ENCODE measurements at regions not wholly inside any gene's neighbourhood (a gene's known extent, or its start where the extent isn't known, plus 50 kb on each side); places are given as distances from the start of the nearest gene placed in this dataset.
"Not testable (repeated sequence)": the region's sequence is repeated elsewhere in the genome, so short reads cannot be mapped to it uniquely, and the experiment has no call there.

DNA sequence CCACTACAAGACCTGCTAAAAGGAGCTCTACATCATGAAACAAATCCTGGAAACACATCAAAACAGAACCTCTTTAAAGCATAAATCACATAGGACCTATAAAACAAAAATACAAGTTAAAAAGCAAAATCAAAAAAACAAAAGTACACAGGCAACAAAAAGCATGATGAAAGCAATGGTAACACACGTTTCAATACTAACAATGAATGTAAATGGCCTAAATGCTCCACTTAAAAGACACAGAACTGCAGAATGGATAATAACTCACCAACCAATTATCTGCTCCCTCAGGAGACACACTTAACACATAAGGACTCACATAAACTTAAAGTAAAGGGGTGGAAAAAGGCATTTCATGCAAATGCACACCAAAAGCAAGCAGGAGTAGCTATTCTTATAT, 66.1 kb upstream of the SSTR4 start:
- H3K27me3 ChIP-seq (ENCODE audit: control insufficient read depth in 1 of 2, insufficient read depth in 2 of 2, low read length in 1 of 2); H3K9me3 ChIP-seq (ENCODE audit: control insufficient read depth, low read length); H3K4me3 ChIP-seq (ENCODE audit: low read length in 2 of 2); DNase-seq; ATAC-seq (ENCODE audit: low FRiP score); H3K27ac ChIP-seq (ENCODE audit: low read depth in 1 of 2, low read length in 2 of 2); intact Hi-C loops (cut with DNase I); H3K4me1 ChIP-seq (ENCODE audit: control insufficient read depth in 1 of 2, insufficient read depth in 2 of 2, low read length in 2 of 2); H3K36me3 ChIP-seq (ENCODE audit: control insufficient read depth in 1 of 2, insufficient read depth in 2 of 2, low read length in 1 of 2): not testable (repeated sequence)
- 62 to 65% methylated on average over 1 of the region's 1 CpG for WGBS, 2 donors

DNA sequence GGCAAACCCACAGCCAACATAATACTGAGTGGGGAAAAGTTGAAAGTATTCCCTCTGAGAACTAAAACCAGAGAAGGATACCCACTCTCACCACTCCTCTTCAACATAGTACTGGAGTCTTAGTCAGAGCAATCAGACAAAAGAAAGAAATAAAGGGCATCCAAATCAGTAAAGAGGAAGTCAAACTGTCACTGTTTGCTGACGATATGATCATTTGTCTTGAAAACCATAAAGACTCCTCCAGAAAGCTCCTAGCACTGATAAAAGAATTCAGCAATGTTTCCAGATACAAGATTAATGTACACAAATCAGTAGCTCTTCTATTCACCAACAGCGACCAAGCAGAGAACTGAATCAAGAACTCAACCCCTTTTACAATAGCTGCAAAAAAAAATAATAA, 64.0 kb upstream of the SSTR4 start:
- H3K4me1 ChIP-seq (ENCODE audit: control insufficient read depth in 1 of 2, insufficient read depth in 2 of 2, low read length in 2 of 2); ATAC-seq (ENCODE audit: low FRiP score); intact Hi-C loops (cut with DNase I): not testable (repeated sequence)

DNA sequence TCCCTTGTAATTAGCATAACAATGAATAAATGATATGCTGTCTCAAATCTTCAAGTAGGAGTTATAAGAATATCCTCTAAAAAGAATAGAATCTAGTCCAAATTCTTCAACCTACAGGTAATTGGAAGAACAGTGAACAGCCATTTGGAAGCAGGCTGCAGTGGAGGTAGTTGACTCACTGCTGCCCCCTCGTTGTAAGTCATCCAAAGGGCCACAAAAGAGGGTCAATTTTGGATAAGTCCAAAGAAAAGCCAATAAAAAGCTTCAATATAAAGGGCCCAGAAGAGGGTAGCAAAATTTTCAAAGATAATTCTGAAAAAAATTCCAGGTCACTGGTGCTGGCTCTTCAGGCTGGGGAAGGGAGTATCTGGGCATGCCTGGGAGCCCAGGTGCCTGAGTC, 60.8 kb upstream of the SSTR4 start:
- WGBS, 2 donors: 5 to 9% methylated on average over 1 of the region's 1 CpG
- no peak overlapping the region for H3K27ac ChIP-seq (ENCODE audit: low read depth in 1 of 2, low read length in 2 of 2)
- intact Hi-C loops (cut with DNase I): no loop called here
- no peak for DNase-seq
- no peaks in the 10 kb centered on the region for H3K36me3 ChIP-seq (ENCODE audit: control insufficient read depth in 1 of 2, insufficient read depth in 2 of 2, low read length in 1 of 2)
- H3K4me3 ChIP-seq (ENCODE audit: low read length in 2 of 2): no peak overlapping the region
- H3K9me3 ChIP-seq (ENCODE audit: control insufficient read depth, low read length): peaks cover 2% of the 10 kb centered on the region
- no peak for ATAC-seq (ENCODE audit: low FRiP score)
- H3K27me3 ChIP-seq (ENCODE audit: control insufficient read depth in 1 of 2, insufficient read depth in 2 of 2, low read length in 1 of 2): no peaks in the 10 kb centered on the region
- no peaks in the 10 kb centered on the region for H3K4me1 ChIP-seq (ENCODE audit: control insufficient read depth in 1 of 2, insufficient read depth in 2 of 2, low read length in 2 of 2)

More for the DNA sequence above, 64.0 kb upstream of the SSTR4 start:
- not testable (repeated sequence) for H3K27ac ChIP-seq (ENCODE audit: low read depth in 1 of 2, low read length in 2 of 2); H3K27me3 ChIP-seq (ENCODE audit: control insufficient read depth in 1 of 2, insufficient read depth in 2 of 2, low read length in 1 of 2); H3K9me3 ChIP-seq (ENCODE audit: control insufficient read depth, low read length); H3K4me3 ChIP-seq (ENCODE audit: low read length in 2 of 2); H3K36me3 ChIP-seq (ENCODE audit: control insufficient read depth in 1 of 2, insufficient read depth in 2 of 2, low read length in 1 of 2); DNase-seq
- 70 to 80% methylated on average over 2 of the region's 2 CpGs for WGBS, 2 donors

DNA sequence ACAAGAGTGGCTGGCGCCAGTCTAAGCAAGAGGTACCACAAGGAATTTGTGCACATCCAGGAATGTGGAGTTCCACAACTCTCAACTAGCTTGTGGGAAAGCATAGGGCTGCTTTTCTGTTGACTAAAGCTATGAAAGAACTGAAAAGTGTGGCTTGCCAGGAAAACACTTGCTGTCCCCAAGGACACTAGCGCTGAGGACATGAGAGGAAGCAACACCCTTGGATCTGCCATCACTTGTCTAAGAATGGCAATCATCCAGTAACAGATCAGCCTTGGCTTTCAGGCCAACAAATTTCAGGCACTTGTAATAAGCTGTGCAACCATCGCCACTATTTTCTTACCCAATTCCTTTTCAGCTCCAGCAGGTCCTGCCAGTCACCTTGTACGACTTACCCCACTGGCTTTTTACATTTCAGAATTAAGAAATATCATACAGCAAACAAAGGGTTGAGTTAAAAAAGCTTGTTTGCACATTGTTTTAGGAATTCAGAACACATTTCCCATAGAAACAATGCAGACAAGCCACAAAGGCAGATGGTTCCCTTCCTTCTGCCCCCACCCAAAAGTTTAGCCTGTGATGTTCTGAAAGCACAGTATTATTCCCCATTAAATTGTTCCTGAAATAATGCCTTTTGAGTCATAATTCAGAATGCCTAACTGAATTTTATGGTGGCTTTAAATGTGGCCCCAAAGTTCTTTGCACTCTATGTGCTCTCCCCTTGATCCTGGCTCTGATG, 57.9 kb upstream of the SSTR4 start:
- no peak overlapping the region for H3K4me3 ChIP-seq (ENCODE audit: low read length in 2 of 2)

DNA sequence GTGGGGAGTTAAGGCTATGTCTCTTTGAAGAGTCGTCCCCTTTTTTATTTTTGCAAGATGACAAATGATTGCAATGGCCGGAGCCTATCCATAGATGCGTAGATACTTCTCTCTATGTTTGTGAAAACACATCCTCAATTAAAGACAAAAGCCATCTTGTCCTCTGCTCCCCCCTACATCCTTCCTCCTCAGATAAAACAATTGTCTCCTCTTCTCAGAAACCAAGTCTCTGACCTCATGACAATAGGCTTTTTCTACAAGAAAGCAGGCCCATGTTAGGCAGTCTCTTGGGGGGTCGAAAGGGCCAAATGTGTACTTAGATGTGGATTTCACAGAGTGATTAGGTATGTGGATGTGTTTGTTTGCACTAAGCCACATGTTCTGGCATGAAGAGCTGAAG, 51.1 kb upstream of the SSTR4 start:
- WGBS, 2 donors: 55 to 58% methylated on average over 4 of the region's 4 CpGs
- no peak for ATAC-seq (ENCODE audit: low FRiP score)
- H3K36me3 ChIP-seq (ENCODE audit: control insufficient read depth in 1 of 2, insufficient read depth in 2 of 2, low read length in 1 of 2): no peaks in the 10 kb centered on the region
- DNase-seq: no peak
- H3K27ac ChIP-seq (ENCODE audit: low read depth in 1 of 2, low read length in 2 of 2): no peak overlapping the region
- no peaks in the 10 kb centered on the region for H3K9me3 ChIP-seq (ENCODE audit: control insufficient read depth, low read length)
- H3K27me3 ChIP-seq (ENCODE audit: control insufficient read depth in 1 of 2, insufficient read depth in 2 of 2, low read length in 1 of 2): no peaks in the 10 kb centered on the region
- intact Hi-C loops (cut with DNase I): no loop called here
- H3K4me3 ChIP-seq (ENCODE audit: low read length in 2 of 2): no peak overlapping the region
- no peaks in the 10 kb centered on the region for H3K4me1 ChIP-seq (ENCODE audit: control insufficient read depth in 1 of 2, insufficient read depth in 2 of 2, low read length in 2 of 2)

More for the DNA sequence above, 57.9 kb upstream of the SSTR4 start:
- WGBS, 2 donors: 57 to 60% methylated on average over 4 of the region's 4 CpGs
- Histone ChIP-seq H3K4me1 (ENCODE audit: control insufficient read depth in 1 of 2, insufficient read depth in 2 of 2, low read length in 2 of 2) (no peaks in the 10 kb centered on the region), H3K27ac (ENCODE audit: low read depth in 1 of 2, low read length in 2 of 2) (no peak overlapping the region), H3K27me3 (ENCODE audit: control insufficient read depth in 1 of 2, insufficient read depth in 2 of 2, low read length in 1 of 2) (no peaks in the 10 kb centered on the region), H3K9me3 (ENCODE audit: control insufficient read depth, low read length) (peaks cover 2% of the 10 kb centered on the region), H3K36me3 (ENCODE audit: control insufficient read depth in 1 of 2, insufficient read depth in 2 of 2, low read length in 1 of 2) (no peaks in the 10 kb centered on the region)
- DNase-seq (no peak), ATAC-seq (ENCODE audit: low FRiP score) (no peak)
- intact Hi-C loops (cut with DNase I): no loop called here

DNA sequence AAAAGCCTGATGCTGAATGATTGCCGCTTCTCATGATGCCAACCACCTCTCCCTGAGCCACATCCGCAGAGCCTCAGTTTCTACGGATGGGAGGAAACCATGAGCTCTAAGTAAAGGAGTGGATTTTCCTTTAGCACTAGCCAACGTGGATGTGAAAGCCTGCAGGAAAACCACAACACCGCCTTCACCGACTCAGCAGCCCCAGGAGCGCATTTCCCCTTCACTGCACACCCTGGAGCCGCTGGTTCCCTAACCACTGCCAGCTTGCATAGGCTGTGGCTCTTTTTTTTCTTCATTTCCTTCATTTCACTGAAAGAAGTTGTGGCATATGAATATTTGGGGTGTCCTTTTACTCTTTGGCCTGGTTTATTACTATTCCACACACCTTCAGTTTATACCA, 50.5 kb upstream of the SSTR4 start:
- Histone ChIP-seq H3K36me3 (ENCODE audit: control insufficient read depth in 1 of 2, insufficient read depth in 2 of 2, low read length in 1 of 2) (no peaks in the 10 kb centered on the region), H3K9me3 (ENCODE audit: control insufficient read depth, low read length) (no peaks in the 10 kb centered on the region), H3K27me3 (ENCODE audit: control insufficient read depth in 1 of 2, insufficient read depth in 2 of 2, low read length in 1 of 2) (no peaks in the 10 kb centered on the region), H3K27ac (ENCODE audit: low read depth in 1 of 2, low read length in 2 of 2) (no peak overlapping the region), H3K4me1 (ENCODE audit: control insufficient read depth in 1 of 2, insufficient read depth in 2 of 2, low read length in 2 of 2) (no peaks in the 10 kb centered on the region), H3K4me3 (ENCODE audit: low read length in 2 of 2) (no peak overlapping the region)
- ATAC-seq (ENCODE audit: low FRiP score): no peak
- no peak for DNase-seq
- 81 to 87% methylated on average over 8 of the region's 8 CpGs for WGBS, 2 donors
- intact Hi-C loops (cut with DNase I): no loop called here

DNA sequence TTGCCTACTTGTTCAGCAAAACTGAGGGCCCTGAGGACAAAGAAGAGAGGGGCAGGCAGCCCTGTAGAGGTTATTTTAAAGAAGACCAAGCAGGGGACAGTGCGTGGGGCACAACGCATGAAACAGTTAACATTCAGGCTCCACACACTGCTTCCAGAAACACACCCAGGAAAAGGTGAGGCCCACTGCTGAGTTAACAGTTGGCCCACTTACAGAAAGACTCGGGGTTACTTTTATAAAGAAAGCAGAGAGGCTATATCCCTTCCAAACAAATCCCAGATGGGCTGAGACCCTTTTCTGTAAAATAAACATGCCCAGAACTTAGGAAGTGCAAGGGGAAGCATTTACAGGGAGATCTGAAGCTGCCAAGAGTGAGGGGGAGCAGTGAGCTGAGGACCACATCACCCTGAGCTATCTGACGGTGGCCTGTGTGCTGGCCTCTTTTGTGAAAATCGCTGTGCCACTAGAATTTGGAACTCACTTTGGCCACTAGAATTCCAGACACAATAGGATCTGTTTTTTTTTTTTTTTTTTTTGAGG, 49.8 kb upstream of the SSTR4 start:
- ATAC-seq (ENCODE audit: low FRiP score) (no peak), DNase-seq (no peak)
- Histone ChIP-seq H3K4me1 (ENCODE audit: control insufficient read depth in 1 of 2, insufficient read depth in 2 of 2, low read length in 2 of 2) (no peaks in the 10 kb centered on the region), H3K36me3 (ENCODE audit: control insufficient read depth in 1 of 2, insufficient read depth in 2 of 2, low read length in 1 of 2) (no peaks in the 10 kb centered on the region), H3K27ac (ENCODE audit: low read depth in 1 of 2, low read length in 2 of 2) (no peak overlapping the region), H3K4me3 (ENCODE audit: low read length in 2 of 2) (no peak overlapping the region), H3K9me3 (ENCODE audit: control insufficient read depth, low read length) (no peaks in the 10 kb centered on the region), H3K27me3 (ENCODE audit: control insufficient read depth in 1 of 2, insufficient read depth in 2 of 2, low read length in 1 of 2) (no peaks in the 10 kb centered on the region)
- intact Hi-C loops (cut with DNase I): no loop called here
- WGBS, 2 donors: 71 to 75% methylated on average over 5 of the region's 5 CpGs
